ENCODE measurements at regions not wholly inside any gene's neighbourhood (a gene's known extent, or its start where the extent isn't known, plus 50 kb on each side); places are given as distances from the start of the nearest gene placed in this dataset.
A peak's percentile ranks its signal among the peaks of the same experiment; 100 is the strongest.
"Not testable (repeated sequence)": the region's sequence is repeated elsewhere in the genome, so short reads cannot be mapped to it uniquely, and the experiment has no call there.

DNA sequence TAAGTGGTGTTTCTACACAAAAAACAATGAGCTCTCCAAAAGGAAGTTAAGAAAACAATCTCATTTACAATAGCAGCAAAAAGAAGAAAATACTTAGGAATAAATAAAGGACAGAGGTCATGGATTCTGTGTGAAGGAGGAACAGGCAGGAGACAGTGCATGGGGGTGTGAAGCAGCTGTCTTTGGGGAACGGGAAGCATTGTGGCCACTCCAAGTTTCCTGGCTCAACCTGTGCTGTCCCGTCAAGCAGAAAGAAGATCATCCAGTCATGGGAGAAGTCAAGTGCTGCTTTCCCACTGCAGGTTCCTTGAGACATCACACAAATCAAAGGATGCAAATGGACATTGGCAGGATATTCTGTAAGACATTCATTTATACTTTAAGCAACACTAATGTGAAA, 66.1 kb upstream of the MAML3 start:
- DNase-seq (ENCODE audit: low read depth in 2 of 2): no peak
- no peaks in the 10 kb centered on the region for H3K79me2 ChIP-seq (ENCODE audit: control insufficient read depth, insufficient read depth, low read length)
- H3K27ac ChIP-seq (ENCODE audit: insufficient read depth, low read length): no peak overlapping the region
- no peaks in the 10 kb centered on the region for H3K9me3 ChIP-seq (ENCODE audit: control insufficient read depth, insufficient read depth, low read depth, low read length)
- no peak overlapping the region for H2AFZ ChIP-seq (ENCODE audit: low read length)
- H3K4me1 ChIP-seq (ENCODE audit: control insufficient read depth, extremely low read depth, insufficient read depth, low read length): no peaks in the 10 kb centered on the region
- H3K27me3 ChIP-seq (ENCODE audit: control insufficient read depth, insufficient read depth, low read length): no peaks in the 10 kb centered on the region
- TF ChIP-seq EZH2 (IDR thresholded peaks at IDR 0.05; ENCODE audit: low read length, missing control alignments): no peak
- TF ChIP-seq, protein P1, sequence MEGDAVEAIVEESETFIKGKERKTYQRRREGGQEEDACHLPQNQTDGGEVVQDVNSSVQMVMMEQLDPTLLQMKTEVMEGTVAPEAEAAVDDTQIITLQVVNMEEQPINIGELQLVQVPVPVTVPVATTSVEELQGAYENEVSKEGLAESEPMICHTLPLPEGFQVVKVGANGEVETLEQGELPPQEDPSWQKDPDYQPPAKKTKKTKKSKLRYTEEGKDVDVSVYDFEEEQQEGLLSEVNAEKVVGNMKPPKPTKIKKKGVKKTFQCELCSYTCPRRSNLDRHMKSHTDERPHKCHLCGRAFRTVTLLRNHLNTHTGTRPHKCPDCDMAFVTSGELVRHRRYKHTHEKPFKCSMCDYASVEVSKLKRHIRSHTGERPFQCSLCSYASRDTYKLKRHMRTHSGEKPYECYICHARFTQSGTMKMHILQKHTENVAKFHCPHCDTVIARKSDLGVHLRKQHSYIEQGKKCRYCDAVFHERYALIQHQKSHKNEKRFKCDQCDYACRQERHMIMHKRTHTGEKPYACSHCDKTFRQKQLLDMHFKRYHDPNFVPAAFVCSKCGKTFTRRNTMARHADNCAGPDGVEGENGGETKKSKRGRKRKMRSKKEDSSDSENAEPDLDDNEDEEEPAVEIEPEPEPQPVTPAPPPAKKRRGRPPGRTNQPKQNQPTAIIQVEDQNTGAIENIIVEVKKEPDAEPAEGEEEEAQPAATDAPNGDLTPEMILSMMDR (conservative IDR thresholded peaks at IDR 0.05 in 1 of 2, IDR thresholded peaks at IDR 0.05 in 1 of 2; ENCODE audit: low read depth in 1 of 2, low read length in 2 of 2): no peak
- H3K4me2 ChIP-seq (ENCODE audit: extremely low read depth, insufficient read depth, low read length): no peak overlapping the region
- no peak overlapping the region for H3K9ac ChIP-seq (ENCODE audit: insufficient read depth, low read length)
- no peaks in the 10 kb centered on the region for H3K36me3 ChIP-seq (ENCODE audit: control insufficient read depth, insufficient read depth, low read length)
- H4K20me1 ChIP-seq (ENCODE audit: control insufficient read depth, extremely low read depth, insufficient read depth, low read length): no peaks in the 10 kb centered on the region
- no peak overlapping the region for H3K4me3 ChIP-seq (replicated peaks in 1 of 4; ENCODE audit: control extremely low read depth in 1 of 4, insufficient read depth in 1 of 4, low read depth in 3 of 4, low read length in 4 of 4)

DNA sequence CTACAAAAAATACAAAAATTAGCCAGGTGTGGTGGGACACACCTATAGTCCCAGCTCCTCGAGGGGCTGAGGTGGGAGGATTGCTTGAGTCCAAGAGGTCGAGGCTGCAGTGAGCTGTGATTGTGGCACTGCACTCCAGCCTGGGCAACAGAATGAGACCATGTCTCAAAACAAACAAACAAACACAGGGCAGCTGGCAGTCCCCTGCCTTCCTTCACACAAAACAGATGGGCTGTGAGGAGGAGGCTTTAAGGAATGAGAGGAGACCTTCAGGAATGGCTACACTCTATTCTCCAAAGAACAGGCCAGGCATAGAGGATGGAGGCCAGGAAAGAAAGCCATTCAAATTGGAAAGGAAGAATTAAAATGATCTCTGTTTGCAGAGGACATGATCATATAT, 65.6 kb upstream of the MAML3 start:
- Histone ChIP-seq H3K79me2 (ENCODE audit: control insufficient read depth, insufficient read depth, low read length) (no peaks in the 10 kb centered on the region), H3K9me3 (ENCODE audit: control insufficient read depth, insufficient read depth, low read depth, low read length) (no peaks in the 10 kb centered on the region), H3K36me3 (ENCODE audit: control insufficient read depth, insufficient read depth, low read length) (no peaks in the 10 kb centered on the region), H4K20me1 (ENCODE audit: control insufficient read depth, extremely low read depth, insufficient read depth, low read length) (no peaks in the 10 kb centered on the region), H3K27ac (ENCODE audit: insufficient read depth, low read length) (no peak overlapping the region), H2AFZ (ENCODE audit: low read length) (no peak overlapping the region), H3K27me3 (ENCODE audit: control insufficient read depth, insufficient read depth, low read length) (no peaks in the 10 kb centered on the region), H3K9ac (ENCODE audit: insufficient read depth, low read length) (no peak overlapping the region), H3K4me3 (replicated peaks in 1 of 4; ENCODE audit: control extremely low read depth in 1 of 4, insufficient read depth in 1 of 4, low read depth in 3 of 4, low read length in 4 of 4) (no peak overlapping the region), H3K4me2 (ENCODE audit: extremely low read depth, insufficient read depth, low read length) (no peak overlapping the region), H3K4me1 (ENCODE audit: control insufficient read depth, extremely low read depth, insufficient read depth, low read length) (no peaks in the 10 kb centered on the region)
- no peak for DNase-seq (ENCODE audit: low read depth in 2 of 2)
- TF ChIP-seq EZH2 (IDR thresholded peaks at IDR 0.05; ENCODE audit: low read length, missing control alignments): no peak
- TF ChIP-seq, protein P1 (conservative IDR thresholded peaks at IDR 0.05 in 1 of 2, IDR thresholded peaks at IDR 0.05 in 1 of 2; ENCODE audit: low read depth in 1 of 2, low read length in 2 of 2): no peak

DNA sequence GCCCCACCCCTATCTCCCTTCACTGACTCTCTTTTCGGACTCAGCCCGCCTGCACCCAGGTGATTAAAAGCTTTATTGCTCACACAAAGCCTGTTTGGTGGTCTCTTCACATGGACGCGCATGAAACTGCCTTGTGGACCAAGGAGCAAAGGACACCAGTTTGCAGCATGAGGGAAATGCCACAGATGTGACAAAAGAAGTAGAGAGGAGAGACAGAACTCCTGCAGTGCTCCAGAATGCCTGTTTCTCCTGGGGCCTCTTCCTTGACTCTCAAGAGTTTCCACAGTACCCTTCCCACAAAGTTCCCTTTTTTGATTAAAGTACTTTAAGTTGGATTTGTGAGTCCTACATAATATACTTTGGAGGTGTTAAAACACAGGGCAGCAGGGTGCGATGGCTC, 65.1 kb upstream of the MAML3 start:
- not testable (repeated sequence) for DNase-seq (ENCODE audit: low read depth in 2 of 2); H3K79me2 ChIP-seq (ENCODE audit: control insufficient read depth, insufficient read depth, low read length); H2AFZ ChIP-seq (ENCODE audit: low read length); H3K4me3 ChIP-seq (replicated peaks in 1 of 4; ENCODE audit: control extremely low read depth in 1 of 4, insufficient read depth in 1 of 4, low read depth in 3 of 4, low read length in 4 of 4); H3K9me3 ChIP-seq (ENCODE audit: control insufficient read depth, insufficient read depth, low read depth, low read length); H4K20me1 ChIP-seq (ENCODE audit: control insufficient read depth, extremely low read depth, insufficient read depth, low read length); H3K27me3 ChIP-seq (ENCODE audit: control insufficient read depth, insufficient read depth, low read length); H3K27ac ChIP-seq (ENCODE audit: insufficient read depth, low read length); H3K4me1 ChIP-seq (ENCODE audit: control insufficient read depth, extremely low read depth, insufficient read depth, low read length); H3K36me3 ChIP-seq (ENCODE audit: control insufficient read depth, insufficient read depth, low read length); H3K4me2 ChIP-seq (ENCODE audit: extremely low read depth, insufficient read depth, low read length); H3K9ac ChIP-seq (ENCODE audit: insufficient read depth, low read length)

DNA sequence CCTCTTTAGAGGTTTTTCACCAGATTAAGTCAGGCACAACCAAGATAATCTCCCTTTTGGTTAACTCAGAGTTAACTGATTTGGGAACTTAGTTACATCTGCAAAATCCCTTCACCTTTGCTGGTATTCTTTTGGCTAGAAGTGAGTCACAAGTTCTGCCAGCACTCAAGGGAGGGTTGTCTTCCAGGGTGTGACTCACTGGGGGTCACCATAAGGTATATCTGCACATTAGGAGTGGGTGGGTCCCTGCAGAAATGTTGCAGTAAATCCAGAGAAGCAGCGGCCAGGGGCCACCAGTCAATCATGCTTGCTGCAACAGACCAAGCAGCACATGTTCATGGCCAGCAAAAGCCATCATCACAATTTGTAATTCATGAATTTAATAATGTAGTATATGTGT, 59.8 kb upstream of the MAML3 start:
- peak; percentile 22 to 71 for DNase-seq (ENCODE audit: low read depth in 2 of 2)
- no peaks in the 10 kb centered on the region for H3K9me3 ChIP-seq (ENCODE audit: control insufficient read depth, insufficient read depth, low read depth, low read length)
- no peak overlapping the region for H2AFZ ChIP-seq (ENCODE audit: low read length)
- H3K27ac ChIP-seq (ENCODE audit: insufficient read depth, low read length): no peak overlapping the region
- no peak overlapping the region for H3K4me3 ChIP-seq (replicated peaks in 1 of 4; ENCODE audit: control extremely low read depth in 1 of 4, insufficient read depth in 1 of 4, low read depth in 3 of 4, low read length in 4 of 4)
- H3K27me3 ChIP-seq (ENCODE audit: control insufficient read depth, insufficient read depth, low read length): no peaks in the 10 kb centered on the region
- H3K4me1 ChIP-seq (ENCODE audit: control insufficient read depth, extremely low read depth, insufficient read depth, low read length): peaks cover 2% of the 10 kb centered on the region
- no peaks in the 10 kb centered on the region for H3K36me3 ChIP-seq (ENCODE audit: control insufficient read depth, insufficient read depth, low read length)
- H3K79me2 ChIP-seq (ENCODE audit: control insufficient read depth, insufficient read depth, low read length): no peaks in the 10 kb centered on the region
- H3K4me2 ChIP-seq (ENCODE audit: extremely low read depth, insufficient read depth, low read length): no peak overlapping the region
- no peaks in the 10 kb centered on the region for H4K20me1 ChIP-seq (ENCODE audit: control insufficient read depth, extremely low read depth, insufficient read depth, low read length)
- no peak overlapping the region for H3K9ac ChIP-seq (ENCODE audit: insufficient read depth, low read length)
- TF ChIP-seq EZH2 (IDR thresholded peaks at IDR 0.05; ENCODE audit: low read length, missing control alignments): no peak
- TF ChIP-seq, protein P1 (conservative IDR thresholded peaks at IDR 0.05 in 1 of 2, IDR thresholded peaks at IDR 0.05 in 1 of 2; ENCODE audit: low read depth in 1 of 2, low read length in 2 of 2): no peak

Data from fibroblast of lung (primary cell).